MV-4-11 (cell line): ENCODE measurements at regions not wholly inside any gene's neighbourhood (a gene's known extent, or its start where the extent isn't known, plus 50 kb on each side); places are given as distances from the start of the nearest gene placed in this dataset.
A peak's percentile ranks its signal among the peaks of the same experiment; 100 is the strongest.

Source experiments
- DNase-seq: peaks from one replicate; lab custom pipeline; 2025; lab: John Stamatoyannopoulos, UW

DNA sequence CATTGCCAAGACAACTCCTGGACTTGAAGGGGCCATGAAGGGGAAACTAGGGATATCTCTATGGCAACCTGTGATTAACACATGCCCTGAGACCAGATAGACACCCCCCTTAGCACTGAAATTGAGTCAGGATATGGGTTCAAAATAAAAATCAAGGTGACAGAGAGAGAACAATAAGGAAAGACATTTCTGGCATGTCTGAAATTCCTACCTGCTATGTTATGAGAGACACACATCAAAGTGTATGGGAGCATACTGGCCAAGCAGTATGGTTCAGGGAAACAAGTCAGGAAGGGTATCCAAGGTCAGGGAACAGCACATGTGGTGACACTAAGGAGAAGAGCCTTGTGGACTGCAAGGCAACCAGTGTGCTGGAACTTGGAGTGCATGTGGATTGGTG, 388.7 kb downstream of the SHQ1 start:
- DNase-seq = no peak

GRCh38 chr3:72458375-72458774, 389.9 kb downstream of the SHQ1 start:
- DNase-seq = no peak

GRCh38 chr3:72454441-72454840, 393.8 kb downstream of the SHQ1 start:
- peak; percentile 23 for DNase-seq

DNA sequence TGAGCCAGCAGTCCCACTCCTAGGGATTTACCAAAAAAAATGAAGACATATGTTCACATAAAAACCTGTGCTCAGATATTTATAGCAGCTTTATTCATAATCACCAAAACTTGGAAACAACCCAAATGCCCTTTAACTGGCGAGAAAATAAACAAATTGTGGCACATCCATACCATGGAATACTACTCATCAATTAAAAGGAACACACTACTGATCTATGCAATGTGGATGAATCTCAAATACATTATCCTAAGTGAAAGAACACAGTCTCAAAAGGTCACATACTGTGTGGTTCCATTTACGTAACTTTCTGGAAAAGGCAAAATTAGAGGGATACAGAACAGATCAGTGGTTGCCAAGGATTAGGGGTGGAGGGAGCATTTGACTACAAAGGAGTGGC, 394.5 kb downstream of the SHQ1 start:
- no peak for DNase-seq

- DNase-seq = no peak
Observed at GRCh38 chr3:72452745-72453144, 395.5 kb downstream of the SHQ1 start.

DNA sequence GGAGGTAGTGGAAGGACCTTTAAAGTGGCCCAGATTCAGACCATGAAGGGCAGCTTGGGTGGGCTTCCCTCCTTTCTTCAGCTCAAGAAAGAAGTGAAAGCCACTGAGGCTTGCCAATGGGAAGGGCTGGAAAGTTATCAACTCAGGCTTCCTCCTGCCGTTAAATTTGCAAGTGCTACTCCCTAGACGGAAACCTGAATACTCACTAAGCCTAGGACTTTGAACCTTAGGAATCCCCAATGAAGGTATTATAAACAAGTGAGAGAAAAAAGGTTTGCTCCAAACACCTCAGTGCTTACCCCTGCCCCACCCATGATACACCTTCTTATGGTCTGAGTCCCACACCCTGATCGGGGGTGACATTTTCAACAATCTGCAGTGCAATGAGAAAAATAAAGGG, 396.4 kb downstream of the SHQ1 start:
- no peak for DNase-seq

DNA sequence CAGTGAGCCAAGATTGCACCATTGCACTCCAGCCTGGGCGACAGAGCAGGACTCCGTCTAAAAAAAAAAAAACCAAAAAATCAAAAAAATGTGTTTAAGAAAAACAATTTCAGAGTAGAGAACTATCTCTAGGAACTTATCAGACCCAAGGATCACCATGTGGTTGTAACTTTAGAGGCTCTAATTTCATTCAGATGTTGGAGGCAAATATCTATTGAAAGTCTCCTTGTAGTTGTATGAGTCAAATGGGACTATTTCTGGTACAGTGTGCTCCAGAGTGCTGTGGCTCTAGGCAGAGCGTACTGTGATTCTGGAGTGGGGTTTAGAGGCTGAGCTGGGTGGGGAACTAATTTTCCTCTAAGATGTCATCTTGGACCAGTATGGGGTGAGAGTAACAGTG, 398.7 kb downstream of the SHQ1 start:
- DNase-seq = no peak

- peak; percentile 63 for DNase-seq
Observed at GRCh38 chr3:72448858-72449257, 399.4 kb downstream of the SHQ1 start.

DNA sequence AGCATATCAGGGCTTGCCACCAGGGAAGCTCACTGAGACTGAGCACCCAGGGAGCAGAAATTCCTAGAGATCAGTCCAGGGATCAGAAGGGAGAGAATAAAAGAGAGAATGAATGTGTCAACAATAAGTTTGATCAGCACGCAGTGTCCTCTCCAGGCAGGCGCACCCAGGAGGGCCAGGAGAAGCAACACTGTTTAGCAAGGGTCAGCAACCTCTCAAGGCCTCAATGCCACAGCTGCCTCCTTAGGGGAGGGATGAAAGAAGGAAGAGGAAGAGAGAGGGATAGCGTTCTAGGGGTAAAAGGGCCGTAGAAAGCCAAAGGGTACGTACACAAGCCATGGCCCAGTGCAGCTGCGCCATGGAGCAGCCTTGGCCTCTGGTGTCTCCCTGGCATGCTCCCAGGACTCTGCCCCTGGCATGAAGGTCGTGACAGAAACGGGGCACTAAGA, 399.8 kb downstream of the SHQ1 start:
- DNase-seq = peak; percentile 36

DNA sequence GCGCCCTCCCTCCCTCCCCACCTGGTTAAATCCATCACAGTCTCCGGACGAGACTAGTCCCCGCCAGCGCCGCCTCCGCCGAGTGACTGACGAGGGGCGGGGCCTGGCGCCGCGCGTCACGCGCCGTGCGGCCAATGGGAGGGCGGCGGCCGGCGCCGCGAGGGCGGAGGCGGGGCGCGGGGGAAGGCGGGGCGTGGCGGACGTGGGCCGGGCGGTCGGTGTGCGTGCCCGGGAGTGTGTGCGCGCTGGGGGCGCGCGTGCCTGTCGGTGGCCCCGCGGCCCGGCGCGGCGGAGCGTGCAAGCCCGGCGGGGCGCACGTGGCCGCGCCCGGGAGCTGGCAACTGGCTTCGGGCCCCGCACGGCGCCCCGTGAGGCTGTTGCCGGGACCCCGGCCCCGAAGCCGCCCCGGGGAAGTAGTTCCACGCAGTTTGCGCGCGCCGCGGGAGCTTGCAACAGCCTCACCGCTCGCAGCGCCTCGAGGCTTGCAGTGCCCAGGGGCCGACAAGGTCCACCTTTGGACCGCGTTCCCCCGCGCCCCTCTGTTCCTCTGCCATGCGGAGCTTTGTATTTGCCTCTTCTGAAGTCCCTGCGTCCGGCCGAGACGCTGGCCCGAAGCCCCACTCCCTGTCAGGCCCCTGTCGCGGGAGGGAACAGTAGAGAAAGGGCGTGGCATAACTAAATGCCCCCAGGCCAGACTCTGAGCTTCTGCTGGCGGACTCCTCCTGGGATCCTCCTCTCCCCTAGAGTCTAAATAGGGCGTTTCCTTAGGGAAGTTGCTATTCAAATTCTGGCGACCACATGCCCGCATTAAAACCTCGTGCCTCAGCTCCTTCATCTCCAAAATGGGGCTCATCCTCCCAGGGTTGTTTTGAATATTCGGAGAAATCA, 400.9 kb downstream of the SHQ1 start:
- DNase-seq = peak; percentile 70

DNA sequence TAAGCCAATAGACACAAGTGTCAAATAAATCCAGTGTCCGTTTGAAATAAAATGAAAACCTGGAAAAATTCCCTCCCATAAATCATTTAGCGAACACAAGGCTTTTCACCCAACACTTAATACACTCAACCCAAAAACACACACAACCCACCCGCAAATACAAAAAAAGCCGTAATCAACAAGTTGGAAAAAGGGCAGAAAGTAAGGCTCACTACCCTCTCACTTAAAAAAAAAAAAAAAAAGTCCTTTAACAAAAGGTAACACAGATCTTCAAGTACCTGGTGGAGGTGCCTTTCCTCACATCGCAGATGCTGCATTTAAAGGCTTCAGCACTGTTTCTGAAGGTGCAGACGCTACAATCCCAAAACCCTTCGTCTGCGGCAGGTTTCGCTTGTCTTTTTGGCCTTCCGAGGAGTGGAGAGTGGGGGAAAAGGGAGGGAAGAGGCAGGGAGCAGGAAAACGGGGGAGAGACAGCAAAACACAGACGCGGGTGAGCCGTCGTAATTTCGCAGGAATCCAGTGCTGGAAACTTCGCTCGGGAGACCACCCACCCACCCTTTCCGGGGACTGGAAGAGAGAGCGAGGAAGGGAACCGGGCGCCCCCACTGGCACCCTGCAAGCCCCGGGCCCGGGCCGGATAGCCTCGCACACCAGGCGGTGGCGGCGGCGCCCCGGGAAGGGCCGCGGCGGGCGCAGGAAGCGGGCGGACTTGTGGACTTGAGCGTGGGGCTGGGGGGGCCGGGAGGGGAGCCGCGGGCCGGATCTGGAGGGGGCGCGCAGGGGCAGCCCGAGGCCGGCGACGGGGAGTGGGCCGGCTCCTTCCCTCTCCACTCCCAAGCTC, 401.8 kb downstream of the SHQ1 start, which contains the start of gene RYBP:
TSS of gene RYBP (minus strand) at position 404 of the 841 bp plus-strand sequence.
- DNase-seq = peak; percentile 45

GRCh38 chr3:72445827-72446217, 402.4 kb downstream of the SHQ1 start:
- no peak for DNase-seq

- DNase-seq = no peak
Observed at GRCh38 chr3:72444656-72445223, 403.5 kb downstream of the SHQ1 start.

- no peak for DNase-seq
Observed at GRCh38 chr3:72442759-72443158, 405.5 kb downstream of the SHQ1 start.

DNA sequence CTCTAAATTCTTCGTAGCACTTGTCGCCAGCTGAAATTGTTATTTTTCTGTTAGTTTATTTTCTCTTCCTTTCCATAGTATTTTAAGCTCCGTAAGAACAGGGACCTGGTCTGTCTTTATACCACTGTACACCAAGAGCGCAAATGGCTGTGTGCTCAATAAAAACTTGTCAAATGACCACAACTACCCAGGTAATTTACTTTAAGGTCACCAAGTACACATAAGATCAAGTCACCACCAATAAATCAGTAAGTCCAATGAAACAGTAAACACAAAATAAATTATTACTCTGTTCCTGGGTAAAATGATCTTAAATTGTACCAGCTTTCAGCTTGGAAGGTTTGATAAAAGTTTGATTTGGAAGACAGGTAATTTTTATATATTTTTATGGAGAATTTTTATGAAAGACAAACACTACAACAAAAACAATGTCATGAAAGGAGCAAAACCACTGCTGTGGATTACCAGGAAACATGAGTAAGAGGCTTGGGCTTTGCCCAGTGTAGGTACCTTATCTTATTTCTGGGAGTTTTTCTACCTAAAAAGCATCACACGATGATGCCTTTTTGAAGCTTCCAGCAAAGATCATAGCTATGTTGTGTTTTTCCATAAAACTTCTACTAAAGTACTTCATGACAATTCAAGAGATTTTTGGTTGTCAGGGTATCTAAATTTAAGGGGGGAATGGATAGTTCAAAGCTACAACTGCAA, 406.8 kb downstream of the SHQ1 start:
- DNase-seq = no peak

- no peak for DNase-seq
Observed at GRCh38 chr3:72440491-72440890, 407.8 kb downstream of the SHQ1 start.

DNA sequence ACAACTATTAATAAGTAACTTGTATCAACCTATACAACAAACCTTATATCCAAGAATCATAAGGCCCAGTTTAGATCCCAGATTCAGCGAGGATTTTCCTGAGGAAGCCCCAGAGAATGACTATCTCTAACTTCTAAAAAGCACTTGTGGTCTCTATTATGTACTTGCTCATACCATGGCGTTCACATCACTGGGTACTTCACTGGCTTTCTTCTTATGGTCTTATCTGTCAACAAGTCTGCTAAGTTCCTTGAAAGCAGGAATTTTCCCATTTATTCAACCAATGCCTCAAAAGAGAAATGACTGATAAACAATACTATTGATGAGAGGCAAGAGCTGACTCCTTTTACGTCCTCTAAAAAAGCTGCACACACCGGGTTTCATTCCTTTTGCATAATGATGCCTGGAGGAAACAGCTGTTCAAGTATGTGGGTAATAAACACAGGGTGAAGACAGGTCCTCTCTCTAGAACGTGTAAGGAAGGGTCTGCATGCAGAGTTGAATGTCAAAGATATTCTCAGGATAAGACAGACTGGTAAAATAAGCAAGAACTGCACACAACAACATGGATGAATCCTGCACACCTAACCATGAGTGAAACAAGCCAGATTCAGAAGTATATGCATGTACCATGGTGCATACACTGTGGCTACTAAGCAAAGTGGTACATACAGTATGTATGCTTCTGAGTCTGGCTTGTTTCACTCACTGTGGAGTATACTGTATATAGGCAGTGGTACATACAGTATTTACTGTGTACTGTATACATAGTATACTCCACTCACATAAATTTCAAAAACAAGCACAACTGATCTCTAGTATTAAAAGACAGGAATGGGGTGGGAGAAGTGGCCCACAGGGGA, 408.7 kb downstream of the SHQ1 start:
- no peak for DNase-seq

DNA sequence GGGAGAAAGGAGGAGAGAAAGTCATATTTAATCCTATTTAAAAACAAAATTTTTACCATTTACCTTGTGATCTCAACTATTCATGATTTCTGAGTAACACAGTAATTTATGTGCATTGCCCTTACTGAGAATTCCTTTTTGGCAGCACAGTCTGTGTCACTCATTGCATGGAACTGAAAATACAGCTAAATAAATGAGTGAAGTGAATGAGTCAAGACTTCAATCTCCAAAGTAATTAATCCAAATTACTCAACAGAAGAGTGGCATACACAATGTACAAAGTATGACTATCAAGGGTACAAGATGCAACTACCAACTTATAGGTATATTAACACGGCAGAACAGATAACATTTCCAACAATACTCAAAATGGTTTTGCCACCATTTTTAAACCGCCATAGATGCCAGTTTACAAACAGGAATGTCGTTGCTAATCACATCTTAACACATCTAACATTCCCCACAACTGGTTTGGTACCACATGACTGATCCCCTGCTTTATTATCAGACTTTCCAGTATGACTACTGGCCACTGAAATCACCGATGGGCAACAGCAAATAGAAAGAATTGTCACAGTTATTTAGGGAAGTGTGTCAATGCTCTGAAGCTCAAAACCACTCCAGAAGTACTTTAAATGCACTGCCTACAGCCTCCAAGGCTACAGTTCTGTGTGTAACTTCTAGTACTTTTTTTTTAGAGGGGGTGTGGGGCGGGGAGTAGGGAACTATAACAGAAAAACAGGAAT, 410.4 kb downstream of the SHQ1 start:
- DNase-seq = peak; percentile 65

- DNase-seq = no peak
Observed at GRCh38 chr3:72436863-72437592, 411.2 kb downstream of the SHQ1 start.

DNA sequence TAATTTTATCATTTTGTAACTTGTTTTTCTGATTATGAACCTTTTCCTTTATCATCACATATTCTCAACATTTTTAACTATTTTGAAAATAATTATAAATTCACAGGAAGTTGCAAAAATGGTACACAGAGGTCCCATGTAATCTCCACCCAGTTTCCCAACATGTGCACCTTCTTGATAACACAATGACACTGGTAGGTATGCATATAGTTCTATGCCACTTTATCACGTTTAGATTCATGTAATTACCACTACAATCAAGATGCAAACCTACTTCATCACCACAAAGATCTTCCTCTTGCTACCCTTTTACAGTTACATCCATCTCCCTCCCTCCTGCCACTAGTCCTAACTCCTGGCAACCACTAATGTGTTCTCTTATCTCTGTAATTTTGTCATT, 413.9 kb downstream of the SHQ1 start:
- no peak for DNase-seq
